ENCODE measurements at regions not wholly inside any gene's neighbourhood (a gene's known extent, or its start where the extent isn't known, plus 50 kb on each side); places are given as distances from the start of the nearest gene placed in this dataset.

- no peak overlapping the region for H3K4me3 ChIP-seq
- no peak for ATAC-seq (ENCODE audit: low FRiP score in 2 of 2)
- 70 to 78% methylated on average over 3 of the region's 3 CpGs for WGBS, 2 donors
Measured at GRCh38 chr21:35108887-35109286, 59.8 kb upstream of the RUNX1 start.

GRCh38 chr21:35107520-35107919 lies 58.4 kb upstream of the RUNX1 start:
- Histone ChIP-seq H3K4me1 (peaks cover 0 to 3% (median 0%) of the 10 kb centered on the region in 4 donors), H3K4me3 (no peak overlapping the region), H3K27me3 (no peaks in the 10 kb centered on the region), H3K9me3 (no peaks in the 10 kb centered on the region), H3K36me3 (no peaks in the 10 kb centered on the region), H3K27ac (no peak overlapping the region)
- TF ChIP-seq POLR2A (IDR thresholded peaks at IDR 0.05) = no peak
- TF ChIP-seq EP300 (IDR thresholded peaks at IDR 0.05) = no peak
- no peak for TF ChIP-seq POLR2AphosphoS5 (IDR thresholded peaks at IDR 0.05)
- no peak for TF ChIP-seq CTCF (IDR thresholded peaks at IDR 0.05)
- 86 to 94% methylated on average over 6 of the region's 6 CpGs for WGBS, 2 donors
- DNase-seq (no peak), ATAC-seq (ENCODE audit: low FRiP score in 2 of 2) (no peak)

More at GRCh38 chr21:35108887-35109286, 59.8 kb upstream of the RUNX1 start:
- Histone ChIP-seq H3K36me3 (no peaks in the 10 kb centered on the region), H3K9me3 (no peaks in the 10 kb centered on the region), H3K4me1 (no peaks in the 10 kb centered on the region), H3K27ac (no peak overlapping the region), H3K27me3 (no peaks in the 10 kb centered on the region)
- TF ChIP-seq POLR2AphosphoS5 (IDR thresholded peaks at IDR 0.05) (no peak), POLR2A (IDR thresholded peaks at IDR 0.05) (no peak), CTCF (IDR thresholded peaks at IDR 0.05) (no peak), EP300 (IDR thresholded peaks at IDR 0.05) (no peak)
- DNase-seq = no peak

GRCh38 chr21:35106246-35106835 lies 57.2 kb upstream of the RUNX1 start:
- Histone ChIP-seq H3K4me3 (no peak overlapping the region), H3K9me3 (no peaks in the 10 kb centered on the region), H3K27ac (no peak overlapping the region), H3K36me3 (no peaks in the 10 kb centered on the region), H3K4me1 (peaks cover 0 to 3% (median 0%) of the 10 kb centered on the region in 4 donors), H3K27me3 (no peaks in the 10 kb centered on the region)
- 64 to 72% methylated on average over 9 to 11 of the region's 11 CpGs for WGBS, 2 donors
- TF ChIP-seq EP300 (IDR thresholded peaks at IDR 0.05) (no peak), POLR2AphosphoS5 (IDR thresholded peaks at IDR 0.05) (no peak), POLR2A (IDR thresholded peaks at IDR 0.05) (no peak), CTCF (IDR thresholded peaks at IDR 0.05) (no peak)
- ATAC-seq (ENCODE audit: low FRiP score in 2 of 2) (no peak), DNase-seq (peak in 1 of 2 donors; percentile 29)

- TF ChIP-seq EP300 (IDR thresholded peaks at IDR 0.05) (no peak), CTCF (IDR thresholded peaks at IDR 0.05) (no peak), POLR2A (IDR thresholded peaks at IDR 0.05) (peak in 1 of 4 donors; percentile 14)
- no peaks in the 10 kb centered on the region for H3K36me3 ChIP-seq
- H3K4me3 ChIP-seq = no peak overlapping the region
- peak overlapping the region in 3 of 4 donors; percentile 8 to 40 (median 14) for H3K27ac ChIP-seq
- H3K9me3 ChIP-seq = no peaks in the 10 kb centered on the region
- ATAC-seq (ENCODE audit: low FRiP score in 2 of 2) (peak; percentile 67 to 87), DNase-seq (peak in 1 of 2 donors; percentile 72)
- H3K27me3 ChIP-seq = no peaks in the 10 kb centered on the region
- peaks cover 0 to 3% (median 0%) of the 10 kb centered on the region in 4 donors for H3K4me1 ChIP-seq
- WGBS, 2 donors = 20 to 33% methylated on average over 8 of the region's 8 CpGs
Measured at GRCh38 chr21:35102488-35103371, 53.6 kb upstream of the RUNX1 start.

Measured in upper lobe of left lung (tissue), 6 donors.